ENCODE measurements at regions not wholly inside any gene's neighbourhood (a gene's known extent, or its start where the extent isn't known, plus 50 kb on each side); places are given as distances from the start of the nearest gene placed in this dataset.

- intact Hi-C loops (cut with DNase I) = no loop called here
- Histone ChIP-seq H3K4me1 (ENCODE audit: control insufficient read depth in 2 of 3, insufficient read depth in 2 of 3, low read depth in 1 of 3, low read length in 3 of 3) (no peaks in the 10 kb centered on the region), H3K4me3 (ENCODE audit: low read length in 3 of 3) (no peak overlapping the region), H3K9me3 (ENCODE audit: control insufficient read depth in 2 of 3, insufficient read depth in 1 of 3, low read length in 3 of 3) (no peaks in the 10 kb centered on the region), H3K36me3 (ENCODE audit: control insufficient read depth in 2 of 3, insufficient read depth in 3 of 3, low read length in 3 of 3) (no peaks in the 10 kb centered on the region), H3K27ac (ENCODE audit: low read depth in 2 of 2, low read length in 2 of 2) (no peak overlapping the region), H3K27me3 (ENCODE audit: control insufficient read depth, insufficient read depth, low read length) (no peaks in the 10 kb centered on the region), H3K9ac (ENCODE audit: low read length in 3 of 3) (no peak overlapping the region)
- FAIRE-seq = no peak
- no peak for DNase-seq
- TF ChIP-seq CTCF (IDR thresholded peaks at IDR 0.05; ENCODE audit: borderline replicate concordance, extremely low read depth, insufficient read depth) = no peak
Measured at GRCh38 chr1:213681788-213682340, 305.9 kb upstream of the PROX1 start.

DNA sequence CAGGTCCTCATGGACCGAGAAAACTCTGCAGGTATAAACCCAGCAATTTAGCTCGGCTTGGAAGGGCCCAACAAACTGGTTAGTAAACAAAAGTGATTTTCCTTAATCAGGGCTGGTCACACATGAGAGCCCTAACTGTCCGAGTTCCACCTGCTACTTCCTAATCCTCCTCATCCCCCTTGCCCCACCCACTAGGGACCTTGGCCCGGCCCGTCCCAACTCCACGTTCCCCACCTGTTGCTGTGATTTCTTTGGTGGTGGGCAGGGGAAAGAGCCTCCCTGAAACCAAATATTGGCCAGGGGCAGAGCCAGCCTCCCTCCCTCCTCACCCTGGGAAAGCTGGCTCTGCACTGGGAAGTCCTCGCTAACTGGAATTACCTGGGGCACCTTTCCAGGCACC is 304.2 kb upstream of the PROX1 start:
- no peak for TF ChIP-seq CTCF (IDR thresholded peaks at IDR 0.05; ENCODE audit: borderline replicate concordance, extremely low read depth, insufficient read depth)
- Histone ChIP-seq H3K9ac (ENCODE audit: low read length in 3 of 3) (no peak overlapping the region), H3K4me1 (ENCODE audit: control insufficient read depth in 2 of 3, insufficient read depth in 2 of 3, low read depth in 1 of 3, low read length in 3 of 3) (no peaks in the 10 kb centered on the region), H3K27me3 (ENCODE audit: control insufficient read depth, insufficient read depth, low read length) (no peaks in the 10 kb centered on the region), H3K27ac (ENCODE audit: low read depth in 2 of 2, low read length in 2 of 2) (no peak overlapping the region), H3K9me3 (ENCODE audit: control insufficient read depth in 2 of 3, insufficient read depth in 1 of 3, low read length in 3 of 3) (no peaks in the 10 kb centered on the region), H3K4me3 (ENCODE audit: low read length in 3 of 3) (no peak overlapping the region), H3K36me3 (ENCODE audit: control insufficient read depth in 2 of 3, insufficient read depth in 3 of 3, low read length in 3 of 3) (no peaks in the 10 kb centered on the region)
- intact Hi-C loops (cut with DNase I) = no loop called here
- FAIRE-seq (no peak), DNase-seq (no peak)

DNA sequence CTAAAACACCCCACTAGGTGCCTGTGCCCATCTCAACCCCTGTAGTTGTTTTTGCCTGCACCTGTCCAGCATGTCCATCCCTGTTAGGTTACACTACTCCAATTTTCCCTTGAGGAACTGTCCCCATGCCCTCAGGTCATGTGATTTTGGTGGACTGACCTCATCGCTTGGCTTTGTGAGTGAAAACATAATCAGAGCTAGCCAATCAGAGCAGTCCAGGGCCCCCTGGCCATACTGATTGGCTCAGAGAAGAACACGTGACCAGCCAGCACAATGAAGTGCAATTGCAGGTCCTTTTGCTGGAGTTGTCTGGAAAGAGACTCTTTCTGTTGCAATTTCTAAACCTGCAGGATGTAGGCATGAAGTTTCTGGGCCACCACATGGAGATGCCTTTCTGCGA is 303.3 kb upstream of the PROX1 start:
- Histone ChIP-seq H3K9ac (ENCODE audit: low read length in 3 of 3) (no peak overlapping the region), H3K4me1 (ENCODE audit: control insufficient read depth in 2 of 3, insufficient read depth in 2 of 3, low read depth in 1 of 3, low read length in 3 of 3) (no peaks in the 10 kb centered on the region), H3K9me3 (ENCODE audit: control insufficient read depth in 2 of 3, insufficient read depth in 1 of 3, low read length in 3 of 3) (no peaks in the 10 kb centered on the region), H3K36me3 (ENCODE audit: control insufficient read depth in 2 of 3, insufficient read depth in 3 of 3, low read length in 3 of 3) (no peaks in the 10 kb centered on the region), H3K4me3 (ENCODE audit: low read length in 3 of 3) (no peak overlapping the region), H3K27ac (ENCODE audit: low read depth in 2 of 2, low read length in 2 of 2) (no peak overlapping the region), H3K27me3 (ENCODE audit: control insufficient read depth, insufficient read depth, low read length) (no peaks in the 10 kb centered on the region)
- DNase-seq (no peak), FAIRE-seq (no peak)
- no peak for TF ChIP-seq CTCF (IDR thresholded peaks at IDR 0.05; ENCODE audit: borderline replicate concordance, extremely low read depth, insufficient read depth)
- intact Hi-C loops (cut with DNase I) = no loop called here

DNA sequence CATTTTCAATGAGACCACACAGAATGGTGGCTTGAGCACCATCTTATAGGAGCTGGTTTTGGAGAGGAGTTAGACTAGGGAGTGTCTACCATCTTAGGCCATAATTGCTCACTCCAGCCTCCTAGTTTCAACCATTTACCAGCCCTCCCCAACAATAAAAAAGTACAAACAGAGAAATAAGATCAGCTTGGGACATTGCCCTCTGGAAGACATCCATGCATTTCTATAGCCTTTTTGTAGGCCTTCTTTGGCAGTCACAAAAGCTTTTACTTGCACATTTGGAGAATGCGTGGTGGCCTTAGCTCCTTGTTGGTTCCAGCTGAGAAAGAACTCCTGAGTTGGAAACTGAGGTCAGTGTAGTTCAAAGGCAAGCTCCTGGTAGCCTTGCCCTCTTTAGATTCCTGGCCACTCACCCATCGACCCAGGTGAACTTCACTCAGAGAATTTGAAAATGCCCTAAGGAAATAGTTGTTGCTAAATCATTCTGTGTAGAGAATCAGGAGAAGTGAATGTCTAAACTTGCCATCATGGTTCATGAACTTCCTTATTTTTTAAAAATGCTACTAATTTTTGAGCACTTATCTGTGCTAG is 301.7 kb upstream of the PROX1 start:
- H3K27me3 ChIP-seq (ENCODE audit: control insufficient read depth, insufficient read depth, low read length) = no peaks in the 10 kb centered on the region
- no peak overlapping the region for H3K9ac ChIP-seq (ENCODE audit: low read length in 3 of 3)
- no peaks in the 10 kb centered on the region for H3K9me3 ChIP-seq (ENCODE audit: control insufficient read depth in 2 of 3, insufficient read depth in 1 of 3, low read length in 3 of 3)
- intact Hi-C loops (cut with DNase I) = no loop called here
- TF ChIP-seq CTCF (IDR thresholded peaks at IDR 0.05; ENCODE audit: borderline replicate concordance, extremely low read depth, insufficient read depth) = no peak
- H3K4me3 ChIP-seq (ENCODE audit: low read length in 3 of 3) = no peak overlapping the region
- no peak for FAIRE-seq
- DNase-seq = no peak
- H3K36me3 ChIP-seq (ENCODE audit: control insufficient read depth in 2 of 3, insufficient read depth in 3 of 3, low read length in 3 of 3) = no peaks in the 10 kb centered on the region
- H3K27ac ChIP-seq (ENCODE audit: low read depth in 2 of 2, low read length in 2 of 2) = no peak overlapping the region
- no peaks in the 10 kb centered on the region for H3K4me1 ChIP-seq (ENCODE audit: control insufficient read depth in 2 of 3, insufficient read depth in 2 of 3, low read depth in 1 of 3, low read length in 3 of 3)

Data from kidney (tissue), 13 donors.